IMR-90 (cell line): ENCODE measurements at regions not wholly inside any gene's neighbourhood (a gene's known extent, or its start where the extent isn't known, plus 50 kb on each side); places are given as distances from the start of the nearest gene placed in this dataset.

Experiments
- ATAC-seq: fragments of 200-7000 bp; cut with Tn5 transposase; 2 replicates; pipeline ENCODE4 v1.9.1; 2020; ENCODE audit warnings: low read depth, mild to moderate bottlenecking, moderate library complexity
- BruUV-seq: library from RNA; stranded (reverse); fragments of 400-500 nt; replicated peaks from 2 replicates; lab custom pipeline; 2021; lab: Mats Ljungman, UMichigan
- CTCF ChIA-PET: fragments of 300-600 bp; formaldehyde crosslinking; extraction: SDS; loops from one replicate; lab custom pipeline; 2021; ENCODE audit warnings: antibody characterized with exemption; lab: Yijun Ruan, JAX
- POLR2A ChIA-PET: fragments of 300-600 bp; sonication (Branson Sonifier 250); formaldehyde crosslinking; loops from one replicate; lab custom pipeline; 2022; ENCODE audit warnings: antibody characterized with exemption; ENCODE audit not compliant: unreplicated experiment; lab: Charles Lee
- DNase-seq: peaks from one replicate; pipeline ENCODE4 v3.0.0; 2013
- H2AFZ ChIP-seq: replicated peaks from 2 replicates; pipeline ENCODE3; 2013; ENCODE audit warnings: low read length, mild to moderate bottlenecking; ENCODE audit not compliant: poor library complexity
- H2AK5ac ChIP-seq: 2 replicates; pipeline ENCODE4 v1.6.1; 2013; ENCODE audit warnings: low read depth, low read length, inconsistent platforms
- H2AK9ac ChIP-seq: replicated peaks from 2 replicates; pipeline ENCODE3; 2013; ENCODE audit warnings: mild to moderate bottlenecking, low read depth, low read length, moderate library complexity; ENCODE audit not compliant: poor library complexity
- H2BK120ac ChIP-seq: 2 replicates; pipeline ENCODE4 v1.6.1; 2013; ENCODE audit warnings: low read depth, low read length, inconsistent platforms
- H2BK15ac ChIP-seq: 3 replicates; pipeline ENCODE4 v1.6.1; 2013; ENCODE audit warnings: low read depth, low read length, inconsistent platforms
- H2BK20ac ChIP-seq: 2 replicates; pipeline ENCODE4 v1.6.1; 2013; ENCODE audit warnings: low read depth, mild to moderate bottlenecking, inconsistent platforms, low read length, moderate library complexity
- H2BK5ac ChIP-seq: 2 replicates; pipeline ENCODE4 v1.6.1; 2013; ENCODE audit warnings: mild to moderate bottlenecking, low read depth, low read length, inconsistent platforms; ENCODE audit not compliant: poor library complexity, severe bottlenecking
- H3K14ac ChIP-seq: replicated peaks from 2 replicates; pipeline ENCODE4 v1.6.1; 2013; ENCODE audit warnings: low read depth, low read length, inconsistent platforms
- H3K18ac ChIP-seq: 2 replicates; pipeline ENCODE4 v1.6.1; 2013; ENCODE audit warnings: low read depth, low read length, control low read depth
- H3K23ac ChIP-seq: 2 replicates; pipeline ENCODE4 v1.6.1; 2013; ENCODE audit warnings: low read depth, low read length, inconsistent platforms
- H3K27ac ChIP-seq: 2 replicates; pipeline ENCODE4 v1.5.1; 2013; ENCODE audit warnings: mild to moderate bottlenecking, control low read depth, low read length; ENCODE audit not compliant: insufficient read depth
- H3K27me3 ChIP-seq: 2 replicates; pipeline ENCODE4 v1.6.1; 2013; ENCODE audit warnings: low read length; ENCODE audit not compliant: control insufficient read depth, insufficient read depth
- H3K36me3 ChIP-seq: 2 replicates; pipeline ENCODE4 v1.6.1; 2013; ENCODE audit warnings: low read length, mixed read lengths; ENCODE audit not compliant: control insufficient read depth, insufficient read depth
- H3K4ac ChIP-seq: 2 replicates; pipeline ENCODE4 v1.6.1; 2013; ENCODE audit warnings: low read depth, low read length, inconsistent platforms
- H3K4me1 ChIP-seq: 2 replicates; pipeline ENCODE4 v1.6.1; 2013; ENCODE audit warnings: low read length, mixed read lengths; ENCODE audit not compliant: control insufficient read depth, insufficient read depth
- H3K4me2 ChIP-seq: 2 replicates; pipeline ENCODE4 v1.6.1; 2013; ENCODE audit warnings: low read depth, mild to moderate bottlenecking, control low read depth, low read length, moderate library complexity
- H3K4me3 ChIP-seq: 2 replicates; pipeline ENCODE4 v1.5.1; 2013; ENCODE audit warnings: low read depth, mild to moderate bottlenecking, control low read depth, low read length, moderate library complexity; ENCODE audit not compliant: insufficient read depth
- H3K56ac ChIP-seq: 2 replicates; pipeline ENCODE4 v1.6.1; 2013; ENCODE audit warnings: low read length, inconsistent platforms; ENCODE audit not compliant: insufficient read depth; ENCODE audit errors: extremely low read depth
- H3K79me1 ChIP-seq, 2 experiments: 2 replicates each; pipeline ENCODE4 v1.6.1; 2013; ENCODE audit warnings: low read length in 2 of 2, inconsistent platforms in 1 of 2, low read depth in 1 of 2
- H3K9ac ChIP-seq: 2 replicates; pipeline ENCODE4 v1.6.1; 2013; ENCODE audit warnings: low read depth, low read length, control low read depth
- H3K9me1 ChIP-seq: 2 replicates; pipeline ENCODE4 v1.6.1; 2013; ENCODE audit warnings: low read length, inconsistent platforms; ENCODE audit not compliant: insufficient read depth
- H3K9me3 ChIP-seq: 2 replicates; pipeline ENCODE4 v1.6.1; 2013; ENCODE audit warnings: low read length; ENCODE audit not compliant: control insufficient read depth, insufficient read depth
- H4K20me1 ChIP-seq: 2 replicates; pipeline ENCODE4 v1.6.1; 2013; ENCODE audit warnings: low read length, inconsistent platforms; ENCODE audit not compliant: insufficient read depth
- H4K5ac ChIP-seq: 2 replicates; pipeline ENCODE4 v1.6.1; 2013; ENCODE audit warnings: mild to moderate bottlenecking, low read depth, low read length, control low read depth
- H4K8ac ChIP-seq, 2 experiments: 2 replicates each; pipeline ENCODE4 v1.6.1; 2013; ENCODE audit warnings: low read depth in 2 of 2, low read length in 2 of 2, control low read depth in 1 of 2, inconsistent platforms in 1 of 2
- H4K91ac ChIP-seq: 2 replicates; pipeline ENCODE4 v1.6.1; 2013; ENCODE audit warnings: low read depth, low read length, inconsistent platforms; ENCODE audit not compliant: insufficient read depth
- BHLHE40 ChIP-seq: fragments of 150-350 bp; IDR thresholded peaks from 2 replicates; pipeline ENCODE4 v1.6.1; 2016; ENCODE audit warnings: mild to moderate bottlenecking, low read depth, low read length
- CHD1 ChIP-seq: IDR thresholded peaks from 2 replicates; pipeline ENCODE4 v1.6.1; 2012; ENCODE audit warnings: low read depth, low read length, improper control_type of control experiment
- CTCF ChIP-seq: conservative IDR thresholded peaks from 2 replicates; pipeline ENCODE4 v1.5.1; 2012; ENCODE audit warnings: mild to moderate bottlenecking, low read depth, low read length, improper control_type of control experiment
- MAFK ChIP-seq: IDR thresholded peaks from 2 replicates; pipeline ENCODE4 v1.6.1; 2012; ENCODE audit warnings: low read depth, low read length, improper control_type of control experiment
- MAZ ChIP-seq: IDR thresholded peaks from 2 replicates; pipeline ENCODE4 v1.6.1; 2012; ENCODE audit warnings: low read depth, mild to moderate bottlenecking, low read length, improper control_type of control experiment, moderate library complexity, borderline replicate concordance
- MXI1 ChIP-seq: IDR thresholded peaks from 2 replicates; pipeline ENCODE4 v1.6.1; 2012; ENCODE audit warnings: low read depth, mild to moderate bottlenecking, low read length, moderate library complexity, borderline replicate concordance
- NFE2L2 ChIP-seq: fragments of 150-350 bp; IDR thresholded peaks from 2 replicates; pipeline ENCODE4 v1.6.1; 2016; ENCODE audit warnings: low read depth, mild to moderate bottlenecking, low read length
- POLR2A ChIP-seq: IDR thresholded peaks from 2 replicates; pipeline ENCODE4 v1.6.1; 2012; ENCODE audit warnings: mild to moderate bottlenecking, low read depth, low read length
- RAD21 ChIP-seq: IDR thresholded peaks from 2 replicates; pipeline ENCODE4 v1.6.1; 2012; ENCODE audit warnings: low read length, improper control_type of control experiment
- RCOR1 ChIP-seq: IDR thresholded peaks from 2 replicates; pipeline ENCODE4 v1.6.1; 2012; ENCODE audit warnings: mild to moderate bottlenecking, low read length, improper control_type of control experiment; ENCODE audit not compliant: insufficient replicate concordance
- RFX5 ChIP-seq: IDR thresholded peaks from 2 replicates; pipeline ENCODE4 v1.8.0; 2012; ENCODE audit warnings: low read depth, mild to moderate bottlenecking, low read length, moderate library complexity
- USF2 ChIP-seq: fragments of 150-350 bp; IDR thresholded peaks from 2 replicates; pipeline ENCODE4 v1.6.1; 2017; ENCODE audit warnings: mild to moderate bottlenecking, antibody characterized with exemption, low read length, low read depth
- whole genome bisulfite sequencing, 2 experiments: methylation state at CpG; one replicate each; pipeline versions ENCODE4 v1.1.5 to v1.1.7; 2013; ENCODE audit warnings: missing lambda C conversion rate in 2 of 2; ENCODE audit not compliant: insufficient read length in 1 of 2; ENCODE audit errors: extremely low coverage in 2 of 2; 5-methylcytosine and 5-hydroxymethylcytosine counted together
- dilution Hi-C: fragments of 300-500 bp; cut with HindIII; formaldehyde crosslinking; loops from one replicate; pipeline ENCODE4 v1.14.3; 2018; ENCODE audit warnings: low sequenced_read_pairs; ENCODE audit not compliant: unreplicated experiment
- in situ Hi-C: fragments of 300-500 bp; cut with MboI; formaldehyde crosslinking; loops from 3 replicates; pipeline ENCODE4 v1.14.3; 2019; ENCODE audit warnings: low sequenced_read_pairs, inconsistent platforms, mixed read lengths
- intact Hi-C: fragments of 100-400 bp; cut with micrococcal nuclease; formaldehyde crosslinking; loops from 2 replicates; pipeline ENCODE4 v1.10.0; 2022
- TF ChIP-seq, protein P1 (sequence below): fragments of 150-350 bp; IDR thresholded peaks from 2 replicates; pipeline ENCODE4 v1.6.1; 2016; ENCODE audit warnings: low read depth, mild to moderate bottlenecking, low read length, moderate library complexity, borderline replicate concordance

DNA sequence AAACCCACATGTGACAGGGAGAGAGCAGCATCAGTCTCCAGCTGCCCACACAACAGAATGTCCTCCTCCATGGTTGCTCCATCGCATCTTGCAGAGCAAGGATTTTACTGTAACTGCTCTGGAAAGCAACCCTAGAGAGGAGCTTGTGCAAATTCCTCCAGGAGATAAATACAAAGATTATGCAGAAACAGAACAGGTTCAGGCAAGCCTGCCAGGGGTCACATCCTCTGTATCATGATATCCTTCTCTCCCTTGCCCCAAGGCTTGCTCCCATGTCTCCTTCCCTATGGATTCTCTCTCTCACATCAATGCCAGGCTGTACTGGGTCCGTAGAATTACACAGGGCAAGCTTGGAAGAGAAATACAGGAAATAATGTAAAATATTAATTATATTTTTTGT is 226.0 kb downstream of the MPDZ start:
- no peak overlapping the region for H3K4ac ChIP-seq
- intact Hi-C loops (no loop called here), dilution Hi-C loops (no loop called here), in situ Hi-C loops (no loop called here)
- H3K79me1 ChIP-seq: no peaks in the 10 kb centered on the region
- no peak overlapping the region for H3K14ac ChIP-seq
- H2AK9ac ChIP-seq: no peak overlapping the region
- H3K4me3 ChIP-seq: no peak overlapping the region
- H3K9ac ChIP-seq: no peak overlapping the region
- no peak overlapping the region for H3K4me2 ChIP-seq
- H3K23ac ChIP-seq: no peak overlapping the region
- H4K20me1 ChIP-seq: no peaks in the 10 kb centered on the region
- no peak overlapping the region for H2BK15ac ChIP-seq
- H3K56ac ChIP-seq: no peak overlapping the region
- H4K91ac ChIP-seq: no peak overlapping the region
- H3K36me3 ChIP-seq: no peaks in the 10 kb centered on the region
- no peak overlapping the region for H2BK5ac ChIP-seq
- 80% methylated on average over 1 of the region's 2 CpGs; no CpG with 5 or more reads in 1 of the 2 experiments for WGBS, 2 experiments
- H3K18ac ChIP-seq: no peak overlapping the region
- ATAC-seq: no peak
- H3K27ac ChIP-seq: no peak overlapping the region
- no peak overlapping the region for H4K8ac ChIP-seq
- H3K27me3 ChIP-seq: peaks cover 1% of the 10 kb centered on the region
- no peak overlapping the region for H2AK5ac ChIP-seq
- no peaks in the 10 kb centered on the region for H3K4me1 ChIP-seq
- no peaks in the 10 kb centered on the region for H3K9me3 ChIP-seq
- POLR2A ChIA-PET: no interaction called here
- no peaks in the 10 kb centered on the region for H3K9me1 ChIP-seq
- CTCF ChIA-PET: no interaction called here
- TF ChIP-seq, protein P1, sequence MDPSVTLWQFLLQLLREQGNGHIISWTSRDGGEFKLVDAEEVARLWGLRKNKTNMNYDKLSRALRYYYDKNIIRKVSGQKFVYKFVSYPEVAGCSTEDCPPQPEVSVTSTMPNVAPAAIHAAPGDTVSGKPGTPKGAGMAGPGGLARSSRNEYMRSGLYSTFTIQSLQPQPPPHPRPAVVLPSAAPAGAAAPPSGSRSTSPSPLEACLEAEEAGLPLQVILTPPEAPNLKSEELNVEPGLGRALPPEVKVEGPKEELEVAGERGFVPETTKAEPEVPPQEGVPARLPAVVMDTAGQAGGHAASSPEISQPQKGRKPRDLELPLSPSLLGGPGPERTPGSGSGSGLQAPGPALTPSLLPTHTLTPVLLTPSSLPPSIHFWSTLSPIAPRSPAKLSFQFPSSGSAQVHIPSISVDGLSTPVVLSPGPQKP: no peak
- TF ChIP-seq USF2: no peak
- no peak for TF ChIP-seq MAFK
- no peak for TF ChIP-seq CTCF
- TF ChIP-seq NFE2L2: no peak
- TF ChIP-seq MAZ: no peak
- no peak for TF ChIP-seq POLR2A
- TF ChIP-seq CHD1: no peak
- TF ChIP-seq RAD21: no peak
- TF ChIP-seq BHLHE40: no peak
- no peak for TF ChIP-seq MXI1
- TF ChIP-seq RFX5: no peak
- TF ChIP-seq RCOR1: no peak
- no peak overlapping the region for H2BK120ac ChIP-seq
- no peak overlapping the region for H2AFZ ChIP-seq
- H4K5ac ChIP-seq: no peak overlapping the region
- no peak overlapping the region for H2BK20ac ChIP-seq
- DNase-seq: no peak
- no TSS peak for BruUV-seq
